GM12878 (cell line): ENCODE measurements at regions not wholly inside any gene's neighbourhood (a gene's known extent, or its start where the extent isn't known, plus 50 kb on each side); places are given as distances from the start of the nearest gene placed in this dataset.
A peak's percentile ranks its signal among the peaks of the same experiment; 100 is the strongest.

ENCODE experiments used
- ATAC-seq: fragments of 200-7000 bp; cut with Tn5 transposase; 3 replicates; pipeline ENCODE4 v1.9.1; 2020; ENCODE audit warnings: mild to moderate bottlenecking, moderate library complexity
- BruUV-seq: library from RNA; stranded (reverse); fragments of 400-500 nt; replicated peaks from 2 replicates; lab custom pipeline; 2021; lab: Mats Ljungman, UMichigan
- CTCF ChIA-PET: fragments of 300-600 bp; sonication (Branson Sonifier 250); formaldehyde crosslinking; extraction: SDS; loops from one replicate; lab custom pipeline; 2021; ENCODE audit warnings: inconsistent platforms; lab: Yijun Ruan, JAX
- POLR2A ChIA-PET: fragments of 350-600 bp; formaldehyde crosslinking; extraction: SDS; loops from one replicate; lab custom pipeline; 2021; ENCODE audit warnings: inconsistent platforms; lab: Charles Lee
- RAD21 ChIA-PET: fragments of 300-600 bp; sonication (Branson Sonifier 250); formaldehyde crosslinking; loops from one replicate; lab custom pipeline; 2023; ENCODE audit warnings: antibody characterized with exemption; ENCODE audit not compliant: unreplicated experiment; lab: Charles Lee
- SMC1A ChIA-PET: fragments of 300-600 bp; sonication (Branson Sonifier 250); formaldehyde crosslinking; loops from one replicate; lab custom pipeline; 2023; ENCODE audit not compliant: unreplicated experiment, uncharacterized antibody; lab: Charles Lee
- DNase-seq: peaks from one replicate; pipeline ENCODE4 v3.0.0-alpha.2; 2011; ENCODE audit warnings: low read depth, low spot score
- FAIRE-seq: peaks from 3 replicates; lab custom pipeline; 2011; peaks lifted over from hg19 to GRCh38; lab: Jason Lieb, UNC
- H2AFZ ChIP-seq: 2 replicates; pipeline ENCODE4 v1.6.0; 2011; ENCODE audit warnings: low read depth, low read length, control low read depth; ENCODE audit not compliant: control insufficient read depth
- H3K27ac ChIP-seq: 2 replicates; pipeline ENCODE4 v1.5.1; 2011; ENCODE audit warnings: control low read depth; ENCODE audit not compliant: control insufficient read depth, insufficient read depth
- H3K27me3 ChIP-seq, 2 experiments: replicated peaks in 1 of 2; 2 replicates each; pipeline versions ENCODE4 v1.6.0 to v1.6.1; 2011; ENCODE audit warnings: low read length in 1 of 2; ENCODE audit not compliant: control insufficient read depth in 2 of 2, insufficient read depth in 2 of 2
- H3K36me3 ChIP-seq, 2 experiments: 2 replicates each; pipeline ENCODE4 v1.5.1; 2011; ENCODE audit warnings: low read length in 1 of 2; ENCODE audit not compliant: control insufficient read depth in 2 of 2, insufficient read depth in 2 of 2
- H3K4me1 ChIP-seq: 2 replicates; pipeline ENCODE4 v1.6.1; 2011; ENCODE audit warnings: mild to moderate bottlenecking, low read length, moderate library complexity, mixed read lengths; ENCODE audit not compliant: control insufficient read depth, insufficient read depth
- H3K4me2 ChIP-seq: 2 replicates; pipeline ENCODE4 v1.6.0; 2011; ENCODE audit warnings: control low read depth; ENCODE audit not compliant: control insufficient read depth, insufficient read depth
- H3K4me3 ChIP-seq: fragments of 200-600 bp; sonication (generic); 2 replicates; pipeline ENCODE4 v1.5.1; 2016
- H3K79me2 ChIP-seq: 2 replicates; pipeline ENCODE4 v1.6.0; 2011; ENCODE audit warnings: low read length; ENCODE audit not compliant: control insufficient read depth, insufficient read depth
- H3K9ac ChIP-seq: 2 replicates; pipeline ENCODE4 v1.8.0; 2011; ENCODE audit warnings: low read length, control low read depth, mixed read lengths; ENCODE audit not compliant: control insufficient read depth, insufficient read depth
- H3K9me3 ChIP-seq: replicated peaks from 3 replicates; pipeline ENCODE4 v1.5.1; 2011; ENCODE audit warnings: mild to moderate bottlenecking, low read length; ENCODE audit not compliant: control insufficient read depth, insufficient read depth
- H4K20me1 ChIP-seq: 2 replicates; pipeline ENCODE4 v1.6.0; 2011; ENCODE audit not compliant: control insufficient read depth, insufficient read depth
- BHLHE40 ChIP-seq, 2 experiments: fragments of 450-650 bp in 1 of 2; IDR thresholded peaks; 2 replicates each; pipeline ENCODE4 v1.6.1; 2011 to 2017; ENCODE audit warnings: low read depth in 2 of 2, borderline replicate concordance in 1 of 2, improper control_type of control experiment in 1 of 2, low read length in 1 of 2, mild to moderate bottlenecking in 1 of 2
- BRCA1 ChIP-seq: IDR thresholded peaks from 2 replicates; pipeline ENCODE4 v1.6.1; 2011; ENCODE audit warnings: low read depth, low read length, improper control_type of control experiment
- CEBPB ChIP-seq, 2 experiments: fragments of 150-350 bp in 1 of 2; IDR thresholded peaks; 2 replicates each; pipeline ENCODE4 v1.6.1; 2012 to 2014; ENCODE audit warnings: low read depth in 2 of 2, low read length in 2 of 2, borderline replicate concordance in 1 of 2, inconsistent platforms in 1 of 2
- EED ChIP-seq: sonication (generic); IDR thresholded peaks from 2 replicates; pipeline ENCODE4 v1.6.1; 2016; ENCODE audit warnings: antibody characterized with exemption, low read depth
- HSF1 ChIP-seq: fragments of 150-350 bp; IDR thresholded peaks from 2 replicates; pipeline ENCODE4 v1.6.1; 2014; ENCODE audit warnings: mild to moderate bottlenecking, low read depth, low read length
- NR2F1 ChIP-seq: fragments of 450-650 bp; conservative IDR thresholded peaks from 2 replicates; pipeline ENCODE4 v1.6.1; 2017; ENCODE audit warnings: mild to moderate bottlenecking
- WGBS: methylation state at CpG from one replicate; pipeline ENCODE4 v1.1.6; 2016; ENCODE audit warnings: low lambda C conversion rate; ENCODE audit not compliant: insufficient replicate concordance, insufficient coverage; ENCODE audit errors: missing lambda C conversion rate; 5-methylcytosine and 5-hydroxymethylcytosine counted together
- in situ Hi-C: fragments of 300-500 bp; cut with MboI; formaldehyde crosslinking; loops from 9 replicates; pipeline ENCODE4 v1.14.3; 2018; ENCODE audit warnings: mixed read lengths
- intact Hi-C: fragments of 100-400 bp; cut with micrococcal nuclease; formaldehyde crosslinking; loops from one replicate; pipeline ENCODE4 v1.14.2; 2022; ENCODE audit not compliant: unreplicated experiment

GRCh38 chr6:87851674-87852299 lies 149.8 kb upstream of the AKIRIN2 start:
- Histone ChIP-seq H3K4me1 (no peaks in the 10 kb centered on the region), H2AFZ (no peak overlapping the region), H3K9me3 (no peaks in the 10 kb centered on the region), H3K4me2 (no peak overlapping the region), H3K4me3 (no peak overlapping the region), H3K27ac (no peak overlapping the region), H3K9ac (no peak overlapping the region), H4K20me1 (no peaks in the 10 kb centered on the region), H3K79me2 (no peaks in the 10 kb centered on the region), H3K27me3 (no peaks in the 10 kb centered on the region), H3K36me3 (no peaks in the 10 kb centered on the region)
- FAIRE-seq (peak; percentile 49), ATAC-seq (no peak), DNase-seq (no peak)
- BruUV-seq: no TSS peak
- CTCF ChIA-PET: interaction anchor here (1.0 kb wide), 1 partner anchor 71 kb away, joined by 3 read pairs; no protein-coding TSS in a partner anchor
- RAD21 ChIA-PET: interaction anchor here (1.4 kb wide), 2 partner anchors 20 to 71 kb away, joined by 4 to 5 read pairs; no protein-coding TSS in a partner anchor
- WGBS: 98% methylated on average over 4 of the region's 4 CpGs
- SMC1A ChIA-PET: interaction anchor here (0.9 to 3.7 kb wide), 5 partner anchors 10 to 68 kb away, joined by 3 to 14 read pairs (median 5); no protein-coding TSS in a partner anchor
- POLR2A ChIA-PET: interaction anchor here (0.6 kb wide), 1 partner anchor 435 kb away, joined by 3 read pairs; no protein-coding TSS in a partner anchor
- intact Hi-C loops (no loop called here), in situ Hi-C loops (no loop called here)
- 0 out of 4 replicates have a peak, but pooled peaks of 1 of the 2 experiments have one; percentile 6 for TF ChIP-seq BHLHE40 (IDR thresholded peaks at IDR 0.05; ENCODE audit: borderline replicate concordance in 1 of 2, low read depth in 2 of 2, low read length in 1 of 2)
- TF ChIP-seq BRCA1: no peak

GRCh38 chr6:87848616-87849015 lies 146.6 kb upstream of the AKIRIN2 start:
- ChIA-PET CTCF (interaction anchor here (1.0 to 2.1 kb wide), 2 partner anchors 16 to 80 kb away, joined by 4 to 16 read pairs; no protein-coding TSS in a partner anchor), POLR2A (no interaction called here), SMC1A (interaction anchor here (0.7 to 2.9 kb wide), 7 partner anchors 16 to 81 kb away, joined by 3 to 12 read pairs (median 3); no protein-coding TSS in a partner anchor), RAD21 (no interaction called here)
- Histone ChIP-seq H4K20me1 (no peaks in the 10 kb centered on the region), H3K27me3 (no peaks in the 10 kb centered on the region), H3K4me1 (no peaks in the 10 kb centered on the region), H3K79me2 (no peaks in the 10 kb centered on the region), H3K9me3 (no peaks in the 10 kb centered on the region), H3K36me3 (no peaks in the 10 kb centered on the region), H2AFZ (no peak overlapping the region), H3K27ac (no peak overlapping the region), H3K9ac (no peak overlapping the region), H3K4me2 (no peak overlapping the region), H3K4me3 (no peak overlapping the region)
- ATAC-seq: no peak
- intact Hi-C loops: no loop called here
- no TSS peak for BruUV-seq
- in situ Hi-C loops: no loop called here
- FAIRE-seq: no peak
- TF ChIP-seq EED (no peak), NR2F1 (no peak), CEBPB (IDR thresholded peaks at IDR 0.05; ENCODE audit: borderline replicate concordance in 1 of 2, low read depth in 2 of 2, low read length in 2 of 2) (no peak), HSF1 (no peak)
- DNase-seq: no peak
- WGBS: 56% methylated on average over 3 of the region's 3 CpGs
